ENCODE measurements at regions not wholly inside any gene's neighbourhood (a gene's known extent, or its start where the extent isn't known, plus 50 kb on each side); places are given as distances from the start of the nearest gene placed in this dataset.

- DNase-seq (ENCODE audit: low read depth in 2 of 3, low spot score in 2 of 3): no peak
Observed at GRCh38 chr11:127675581-127675980, 675.0 kb upstream of the KIRREL3 start.

- no peak for DNase-seq (ENCODE audit: low read depth in 2 of 3, low spot score in 2 of 3)
Observed at GRCh38 chr11:127674754-127675153, 674.2 kb upstream of the KIRREL3 start.

DNA sequence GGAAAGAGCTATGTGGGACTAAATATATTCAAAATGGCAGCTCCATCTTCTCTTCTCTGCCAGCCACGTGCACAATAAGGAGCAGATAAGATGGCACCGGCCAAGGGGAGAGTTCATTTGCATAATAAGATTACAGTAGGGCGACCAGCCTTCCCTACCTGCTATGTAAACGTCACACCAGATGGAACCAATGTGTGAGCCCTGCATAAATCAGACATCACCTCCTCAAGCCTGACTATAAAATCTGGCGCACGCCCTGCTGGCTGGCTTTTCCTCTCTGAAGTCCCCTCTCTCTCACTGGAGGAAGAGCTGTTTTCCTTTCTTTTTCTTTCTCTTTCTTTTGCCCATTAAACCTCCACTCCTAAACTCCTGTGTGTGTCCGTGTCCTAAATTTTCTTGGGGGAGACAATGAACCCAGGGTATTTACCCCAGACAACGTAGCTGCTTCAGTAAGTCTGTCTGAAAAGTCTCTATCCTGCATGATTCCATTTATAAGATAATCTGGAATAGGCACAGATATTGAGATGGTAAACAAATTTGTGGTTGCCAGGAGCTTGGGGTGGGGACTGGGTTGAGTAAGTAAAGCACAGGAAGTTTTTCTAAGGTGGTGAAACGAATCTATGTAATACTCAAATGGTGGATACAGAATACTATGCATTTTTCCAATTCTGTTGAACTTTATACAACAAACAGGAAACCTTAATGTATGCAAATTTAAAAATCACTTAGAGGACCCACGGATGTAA is 670.0 kb upstream of the KIRREL3 start:
- DNase-seq (ENCODE audit: low read depth in 2 of 3, low spot score in 2 of 3): no peak

DNA sequence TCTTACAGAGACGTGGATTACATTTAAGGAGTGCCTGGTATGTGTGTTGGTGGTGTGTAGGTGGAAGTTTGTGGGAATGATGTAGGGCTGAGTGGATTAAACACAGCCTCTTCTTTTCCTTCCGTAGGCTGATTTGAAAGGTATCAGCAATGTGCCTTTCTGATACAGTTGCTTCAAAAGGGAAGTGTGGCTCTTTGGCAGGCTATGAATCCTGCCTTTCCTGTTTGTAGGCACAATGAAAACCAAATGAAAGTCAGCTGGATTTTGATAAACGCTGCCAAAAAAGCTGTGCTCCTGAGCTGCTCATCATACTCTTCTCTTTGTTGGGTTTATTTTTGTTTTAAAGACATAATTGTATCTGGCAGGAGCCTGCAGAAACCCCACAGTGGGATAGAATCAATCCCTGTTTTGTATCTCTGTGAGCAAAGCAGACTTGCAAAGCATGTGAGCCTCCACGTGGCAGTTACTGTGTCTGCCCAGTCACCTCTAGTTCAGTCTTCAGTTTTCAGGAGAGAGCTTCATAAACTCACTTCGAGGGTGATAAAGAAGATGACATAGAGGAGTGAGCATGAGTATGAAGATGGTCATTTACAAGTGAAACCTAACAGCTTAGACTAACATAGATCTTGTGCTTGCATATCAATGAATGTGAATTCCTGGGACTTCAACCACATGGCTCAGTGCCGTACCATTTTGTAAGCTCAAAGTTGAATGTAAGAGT is 655.7 kb upstream of the KIRREL3 start:
- DNase-seq (ENCODE audit: low read depth in 2 of 3, low spot score in 2 of 3): no peak

GRCh38 chr11:127653076-127653475 is 652.5 kb upstream of the KIRREL3 start:
- DNase-seq (ENCODE audit: low read depth in 2 of 3, low spot score in 2 of 3): no peak

DNA sequence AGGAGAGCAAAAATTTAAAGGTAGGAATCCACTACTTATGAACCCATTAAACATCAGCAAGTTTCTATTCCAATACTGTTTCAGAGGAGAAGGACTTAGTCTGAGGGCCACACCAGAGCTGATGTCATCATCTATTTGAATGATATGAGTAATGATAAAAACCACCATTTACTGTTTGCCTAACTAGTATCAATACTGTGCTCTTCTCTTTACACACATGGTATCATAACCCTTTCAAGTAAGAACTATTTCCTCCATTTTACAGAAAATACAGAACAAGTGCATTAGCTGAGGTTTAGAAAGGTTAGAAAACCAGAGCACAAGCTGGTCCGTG is 651.3 kb upstream of the KIRREL3 start:
- no peak for DNase-seq (ENCODE audit: low read depth in 2 of 3, low spot score in 2 of 3)

DNA sequence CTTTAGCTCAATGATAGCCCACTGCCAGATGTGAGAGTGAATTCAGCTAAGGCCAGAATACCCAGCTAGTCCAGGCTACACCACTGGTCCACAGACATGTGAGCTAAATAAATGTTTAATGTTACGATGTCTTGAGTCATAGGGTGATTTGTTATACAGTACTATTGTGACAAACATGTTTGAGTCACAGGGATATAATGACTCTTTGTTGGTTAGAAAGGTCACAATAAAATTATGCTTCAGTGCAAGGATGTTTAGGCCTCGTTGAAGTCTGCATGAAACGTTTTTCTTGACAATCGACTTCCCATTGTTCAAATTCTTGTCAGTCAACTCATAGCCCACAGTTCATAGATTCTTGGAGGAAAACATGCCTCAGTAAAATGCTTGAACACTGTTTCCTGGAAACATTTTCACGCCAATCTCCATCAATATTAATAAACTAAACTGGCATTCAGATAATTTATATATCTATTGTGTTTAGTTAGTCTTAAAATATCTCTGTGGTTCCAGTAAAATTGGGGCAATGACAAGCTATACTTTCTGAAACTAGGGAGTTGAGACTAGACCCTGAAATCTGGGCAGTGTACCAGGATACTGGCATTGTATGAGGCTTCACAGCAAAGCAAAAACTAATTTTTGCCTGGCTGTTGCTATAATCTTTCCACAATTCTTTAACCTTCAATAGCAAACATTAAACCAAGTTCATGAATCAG is 650.8 kb upstream of the KIRREL3 start:
- DNase-seq (ENCODE audit: low read depth in 2 of 3, low spot score in 2 of 3): no peak

DNA sequence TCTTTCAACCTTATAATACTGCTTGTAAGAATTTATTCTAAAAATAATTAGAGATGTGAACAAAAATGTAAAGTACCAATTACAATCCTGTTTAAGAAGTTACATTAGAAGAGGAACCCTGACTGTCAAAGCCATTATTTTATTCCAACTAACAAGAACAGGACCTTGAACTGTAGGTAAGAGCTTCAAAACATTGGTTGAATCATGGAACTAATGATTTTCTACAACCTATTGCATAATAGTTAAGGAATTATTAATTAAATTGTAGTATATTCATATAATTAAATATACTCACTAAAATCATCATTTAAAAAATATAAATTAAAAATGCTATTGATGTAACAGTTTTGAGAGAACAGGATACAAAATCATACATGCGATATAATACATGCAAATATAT is 649.4 kb upstream of the KIRREL3 start:
- DNase-seq (ENCODE audit: low read depth in 2 of 3, low spot score in 2 of 3): no peak

GRCh38 chr11:127649071-127649470 is 648.5 kb upstream of the KIRREL3 start:
- DNase-seq (ENCODE audit: low read depth in 2 of 3, low spot score in 2 of 3): no peak

DNA sequence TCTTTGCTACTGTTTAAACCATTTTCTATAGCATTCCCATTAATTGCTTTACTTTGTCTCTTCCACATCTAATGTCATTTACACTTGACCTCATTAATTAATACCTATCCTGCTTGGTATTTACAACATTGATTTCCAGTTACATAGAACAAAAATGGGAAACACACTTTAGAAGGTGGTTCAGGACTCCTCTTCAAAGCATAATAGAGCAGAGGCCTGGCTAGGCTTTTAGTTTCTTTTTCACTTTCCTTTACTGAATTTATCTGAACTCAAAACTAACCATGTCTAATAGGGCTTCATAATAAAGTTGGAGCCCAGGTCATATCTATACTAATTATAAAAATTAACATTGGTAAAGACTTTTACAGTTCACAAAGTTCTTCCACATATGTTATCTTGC is 648.0 kb upstream of the KIRREL3 start:
- DNase-seq (ENCODE audit: low read depth in 2 of 3, low spot score in 2 of 3): no peak

DNA sequence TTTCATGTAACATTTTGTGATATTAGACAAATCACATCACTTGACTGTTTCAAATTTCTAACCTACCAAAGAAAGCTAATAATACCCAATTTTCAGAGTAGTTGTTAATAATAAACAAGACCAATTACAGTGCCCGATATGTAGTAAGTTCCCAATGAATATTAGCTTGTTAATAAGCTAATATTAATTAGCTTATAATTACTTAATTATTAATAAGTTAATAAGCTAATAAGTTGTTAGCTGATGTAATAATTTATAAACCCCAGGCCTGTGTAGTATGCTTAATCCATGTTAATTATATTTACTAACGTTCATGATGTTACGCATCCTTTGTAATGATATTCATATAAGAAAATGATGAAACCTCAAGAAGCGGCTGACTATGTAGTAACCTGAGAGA is 643.8 kb upstream of the KIRREL3 start:
- no peak for DNase-seq (ENCODE audit: low read depth in 2 of 3, low spot score in 2 of 3)

GRCh38 chr11:127643268-127644058 is 642.9 kb upstream of the KIRREL3 start:
- no peak for DNase-seq (ENCODE audit: low read depth in 2 of 3, low spot score in 2 of 3)

DNA sequence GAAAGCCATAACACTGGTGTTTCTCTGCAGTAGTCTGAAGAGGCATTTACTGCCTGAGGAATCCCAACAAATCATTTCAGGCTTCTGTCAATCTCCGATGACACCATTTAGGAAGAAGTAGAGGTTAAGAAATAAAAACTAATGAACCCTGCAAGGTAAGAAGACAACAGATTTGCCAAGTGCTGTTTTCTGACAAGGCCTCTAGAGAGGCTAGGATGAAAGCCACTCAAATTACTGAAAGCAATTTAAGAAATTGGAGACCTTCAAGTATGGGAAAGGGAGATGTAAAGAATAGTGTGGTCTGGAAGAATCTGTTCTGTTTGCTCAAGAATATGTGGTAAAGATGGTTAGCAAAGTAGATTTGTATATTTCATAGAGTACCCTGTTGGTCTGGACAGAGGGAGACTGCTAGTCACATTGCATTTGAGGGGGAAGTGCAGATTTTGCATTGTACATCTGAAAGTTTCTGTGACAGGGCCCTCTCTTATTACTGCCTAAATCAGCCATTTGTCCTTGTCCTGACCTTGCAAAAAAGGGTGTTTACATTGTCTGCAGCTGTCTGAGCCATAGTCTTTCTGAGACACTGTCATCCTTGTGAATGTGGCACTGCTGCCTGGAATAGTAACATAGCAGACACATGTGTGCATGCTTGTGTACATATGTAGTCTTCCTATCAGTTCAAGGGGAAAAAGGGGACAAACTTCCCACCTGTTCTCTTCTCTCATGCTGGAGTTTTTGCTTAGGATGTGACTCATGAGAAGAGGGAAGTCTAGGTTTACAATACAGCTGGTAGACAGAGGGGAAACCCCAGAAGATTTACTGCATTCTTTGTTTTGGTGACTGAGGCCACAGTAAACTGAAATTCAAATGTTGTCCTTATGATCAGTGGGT is 640.2 kb upstream of the KIRREL3 start:
- DNase-seq (ENCODE audit: low read depth in 2 of 3, low spot score in 2 of 3): no peak

GRCh38 chr11:127639916-127640315 is 639.3 kb upstream of the KIRREL3 start:
- no peak for DNase-seq (ENCODE audit: low read depth in 2 of 3, low spot score in 2 of 3)

DNA sequence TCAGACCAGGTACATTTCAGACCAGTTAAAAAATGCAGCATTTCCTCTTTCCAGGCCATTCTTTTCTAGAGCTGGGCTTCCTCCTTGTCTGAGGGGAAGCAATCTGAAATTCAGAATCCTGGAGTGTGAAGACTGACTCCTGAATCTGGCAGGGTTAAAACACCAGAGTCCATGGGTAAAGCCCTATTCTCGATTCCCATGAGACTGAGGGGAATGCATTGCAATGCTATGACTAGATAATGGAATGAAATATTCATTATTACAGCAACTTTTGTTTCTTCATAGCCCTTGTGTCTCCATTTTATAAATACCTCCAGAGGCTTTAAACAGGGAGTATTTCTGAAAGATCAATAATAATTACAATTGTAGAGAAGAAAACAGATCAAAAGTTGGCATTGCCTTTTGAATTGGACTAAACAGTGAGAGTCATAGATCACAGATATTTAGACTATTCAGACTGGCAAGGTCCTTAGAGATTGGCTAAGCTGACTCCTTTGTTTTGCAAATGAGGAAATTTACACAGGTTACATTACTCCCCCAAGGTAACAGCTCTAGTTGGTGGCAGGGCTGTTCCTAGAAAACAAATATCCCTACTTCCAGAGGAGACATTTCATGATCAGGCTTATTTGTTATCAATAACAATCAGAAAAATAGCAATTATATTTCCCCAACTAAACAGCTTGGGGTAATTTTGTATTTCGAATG is 632.6 kb upstream of the KIRREL3 start:
- DNase-seq (ENCODE audit: low read depth in 2 of 3, low spot score in 2 of 3): no peak

GRCh38 chr11:127632546-127632945 is 632.0 kb upstream of the KIRREL3 start:
- no peak for DNase-seq (ENCODE audit: low read depth in 2 of 3, low spot score in 2 of 3)

GRCh38 chr11:127631974-127632373 is 631.4 kb upstream of the KIRREL3 start:
- DNase-seq (ENCODE audit: low read depth in 2 of 3, low spot score in 2 of 3): no peak

DNA sequence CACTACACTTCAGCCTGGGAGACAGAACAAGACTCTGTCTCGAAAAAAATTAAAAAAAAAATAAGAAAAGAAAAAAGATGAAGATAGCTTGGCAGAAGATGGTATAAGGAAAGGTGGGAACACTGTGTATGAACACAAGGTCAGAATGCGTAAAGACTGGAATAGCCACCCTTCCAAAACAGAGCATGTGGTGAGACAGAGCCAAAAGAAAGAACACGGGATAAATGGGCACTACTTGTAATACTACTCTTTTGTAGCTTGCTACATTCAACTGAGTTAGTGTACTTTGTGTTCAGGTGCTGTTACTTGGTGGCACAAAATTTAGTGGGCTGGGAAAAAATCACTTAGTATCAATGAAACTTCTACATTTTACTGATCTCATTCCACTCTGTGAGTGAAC is 628.6 kb upstream of the KIRREL3 start:
- DNase-seq (ENCODE audit: low read depth in 2 of 3, low spot score in 2 of 3): no peak

DNA sequence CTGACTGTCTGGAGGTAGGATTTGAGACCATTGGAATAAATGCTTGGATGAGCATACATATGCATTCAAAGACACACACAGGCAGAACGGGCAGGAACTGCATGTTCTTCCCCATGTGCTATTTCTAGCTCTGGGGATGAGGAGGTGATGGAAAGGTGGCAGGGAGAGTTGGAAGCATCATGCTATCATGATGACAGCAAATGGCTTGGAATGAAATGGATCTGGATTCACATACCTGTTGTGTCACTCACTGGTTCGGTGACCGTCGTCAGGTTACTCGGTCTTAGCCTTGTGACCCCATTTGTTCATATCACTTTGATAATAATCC is 627.9 kb upstream of the KIRREL3 start:
- DNase-seq (ENCODE audit: low read depth in 2 of 3, low spot score in 2 of 3): no peak
